HL-60 (cell line): ENCODE measurements at regions not wholly inside any gene's neighbourhood (a gene's known extent, or its start where the extent isn't known, plus 50 kb on each side); places are given as distances from the start of the nearest gene placed in this dataset.

Source experiments
- DNase-seq, 2 experiments: peaks; one replicate each; pipeline ENCODE4 v3.0.0-alpha.2; 2010 to 2020; ENCODE audit warnings: low read depth in 1 of 2, low spot score in 1 of 2
- H3K27ac ChIP-seq: fragments of 250-450 bp; sonication (Bioruptor Pico); replicated peaks from 2 replicates; pipeline ENCODE4 v1.5.1; 2020; ENCODE audit warnings: mild to moderate bottlenecking, moderate library complexity
- H3K27me3 ChIP-seq: fragments of 250-450 bp; sonication (Bioruptor Pico); 2 replicates; pipeline ENCODE4 v1.5.1; 2021; ENCODE audit warnings: mild to moderate bottlenecking, moderate library complexity; ENCODE audit not compliant: insufficient read depth, poor library complexity, severe bottlenecking
- H3K4me3 ChIP-seq: replicated peaks from 2 replicates; pipeline ENCODE4 v1.5.1; 2011; ENCODE audit warnings: mild to moderate bottlenecking, control low read depth, low read length; ENCODE audit not compliant: insufficient read depth
- CTCF ChIP-seq: IDR thresholded peaks from one replicate; pipeline ENCODE4 v1.5.1; 2011; ENCODE audit warnings: low read length, control low read depth, inconsistent platforms; ENCODE audit not compliant: insufficient read depth
- GABPA ChIP-seq: IDR thresholded peaks from 2 replicates; pipeline ENCODE4 v1.6.1; 2012; ENCODE audit warnings: low read depth
- POLR2AphosphoS5 ChIP-seq: IDR thresholded peaks from 2 replicates; pipeline ENCODE4 v1.6.1; 2012; ENCODE audit warnings: low read depth
- SPI1 ChIP-seq: IDR thresholded peaks from 2 replicates; pipeline ENCODE4 v1.6.1; 2012; ENCODE audit warnings: low read depth, mild to moderate bottlenecking, borderline replicate concordance
- TF ChIP-seq, protein P1 (sequence below): IDR thresholded peaks from 2 replicates; pipeline ENCODE4 v1.6.1; 2012; ENCODE audit warnings: low read depth; ENCODE audit not compliant: insufficient replicate concordance

DNA sequence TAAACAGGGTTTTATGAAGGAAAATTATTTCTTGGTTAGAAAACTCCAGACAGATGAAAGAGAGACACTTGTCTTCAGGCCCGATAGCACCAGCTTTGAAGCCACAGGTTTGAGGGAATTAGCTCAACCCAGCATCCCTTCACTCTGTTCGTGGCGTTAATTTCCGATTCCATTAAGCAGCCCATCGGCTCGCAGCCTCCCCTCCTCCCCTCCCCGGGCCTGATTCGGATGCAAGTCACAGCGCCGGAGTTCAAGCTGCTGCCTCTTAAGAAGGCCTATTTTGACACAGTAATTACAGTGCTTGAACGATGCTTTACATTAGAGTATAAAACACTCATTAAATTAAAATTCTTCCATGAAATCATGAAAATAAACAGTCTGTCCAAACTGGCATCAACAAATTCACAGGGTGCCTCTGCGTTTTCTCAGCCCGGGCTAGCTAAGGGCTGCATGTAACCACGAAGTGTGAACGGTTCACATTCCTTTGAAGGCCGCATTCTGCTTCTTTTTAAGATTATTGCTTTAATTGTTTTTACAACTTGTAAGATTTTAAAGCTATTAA lies 145.8 kb downstream of the DICER1 start:
- Histone ChIP-seq H3K27me3 (no peaks in the 10 kb centered on the region), H3K4me3 (no peak overlapping the region), H3K27ac (no peak overlapping the region)
- TF ChIP-seq POLR2AphosphoS5 (no peak), SPI1 (no peak), CTCF (no peak), GABPA (no peak)
- TF ChIP-seq, protein P1, sequence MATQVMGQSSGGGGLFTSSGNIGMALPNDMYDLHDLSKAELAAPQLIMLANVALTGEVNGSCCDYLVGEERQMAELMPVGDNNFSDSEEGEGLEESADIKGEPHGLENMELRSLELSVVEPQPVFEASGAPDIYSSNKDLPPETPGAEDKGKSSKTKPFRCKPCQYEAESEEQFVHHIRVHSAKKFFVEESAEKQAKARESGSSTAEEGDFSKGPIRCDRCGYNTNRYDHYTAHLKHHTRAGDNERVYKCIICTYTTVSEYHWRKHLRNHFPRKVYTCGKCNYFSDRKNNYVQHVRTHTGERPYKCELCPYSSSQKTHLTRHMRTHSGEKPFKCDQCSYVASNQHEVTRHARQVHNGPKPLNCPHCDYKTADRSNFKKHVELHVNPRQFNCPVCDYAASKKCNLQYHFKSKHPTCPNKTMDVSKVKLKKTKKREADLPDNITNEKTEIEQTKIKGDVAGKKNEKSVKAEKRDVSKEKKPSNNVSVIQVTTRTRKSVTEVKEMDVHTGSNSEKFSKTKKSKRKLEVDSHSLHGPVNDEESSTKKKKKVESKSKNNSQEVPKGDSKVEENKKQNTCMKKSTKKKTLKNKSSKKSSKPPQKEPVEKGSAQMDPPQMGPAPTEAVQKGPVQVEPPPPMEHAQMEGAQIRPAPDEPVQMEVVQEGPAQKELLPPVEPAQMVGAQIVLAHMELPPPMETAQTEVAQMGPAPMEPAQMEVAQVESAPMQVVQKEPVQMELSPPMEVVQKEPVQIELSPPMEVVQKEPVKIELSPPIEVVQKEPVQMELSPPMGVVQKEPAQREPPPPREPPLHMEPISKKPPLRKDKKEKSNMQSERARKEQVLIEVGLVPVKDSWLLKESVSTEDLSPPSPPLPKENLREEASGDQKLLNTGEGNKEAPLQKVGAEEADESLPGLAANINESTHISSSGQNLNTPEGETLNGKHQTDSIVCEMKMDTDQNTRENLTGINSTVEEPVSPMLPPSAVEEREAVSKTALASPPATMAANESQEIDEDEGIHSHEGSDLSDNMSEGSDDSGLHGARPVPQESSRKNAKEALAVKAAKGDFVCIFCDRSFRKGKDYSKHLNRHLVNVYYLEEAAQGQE, result no peak
- DNase-seq, result no peak

DNA sequence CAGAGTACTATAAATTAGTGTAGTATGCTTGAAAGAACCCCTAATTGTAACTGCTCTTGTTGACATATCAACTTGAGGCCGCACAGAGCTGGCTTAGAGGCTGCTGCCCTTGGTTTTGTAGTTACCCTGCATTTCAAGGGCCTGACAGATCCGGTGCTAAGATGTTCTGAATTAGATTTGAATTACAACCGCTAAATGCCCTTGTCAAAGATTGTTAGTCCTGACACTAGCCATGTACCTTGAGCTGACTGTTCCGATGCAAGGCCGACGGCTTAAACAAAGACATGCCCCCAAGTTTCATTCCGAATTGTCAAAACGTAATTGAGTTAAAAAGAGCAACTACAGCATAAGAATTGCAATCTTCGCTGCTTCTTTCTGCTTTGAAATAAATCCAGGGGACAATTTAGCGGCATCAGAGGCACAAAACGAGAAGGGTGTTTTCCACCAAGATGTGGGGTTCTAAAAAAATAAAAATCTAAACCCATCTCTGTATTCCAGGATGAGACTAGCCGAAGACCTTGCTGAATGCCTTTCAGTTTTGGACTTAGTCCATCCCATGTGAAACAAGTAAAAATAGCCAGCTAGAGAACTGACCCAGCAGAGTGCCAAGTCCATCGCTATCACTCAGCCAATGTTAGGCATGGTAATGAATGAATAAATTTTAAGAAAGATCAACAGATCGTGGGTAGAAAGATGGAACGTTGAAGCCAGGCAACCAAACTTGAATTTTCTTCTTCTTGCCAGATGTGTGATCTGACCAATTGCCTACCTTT lies 148.7 kb downstream of the DICER1 start:
- DNase-seq, result no peak
- TF ChIP-seq POLR2AphosphoS5, result no peak
- no peak for TF ChIP-seq CTCF
- no peak for TF ChIP-seq GABPA
- TF ChIP-seq SPI1, result no peak
- TF ChIP-seq, protein P1, result no peak
- no peak overlapping the region for H3K27ac ChIP-seq
- no peaks in the 10 kb centered on the region for H3K27me3 ChIP-seq
- H3K4me3 ChIP-seq, result no peak overlapping the region

DNA sequence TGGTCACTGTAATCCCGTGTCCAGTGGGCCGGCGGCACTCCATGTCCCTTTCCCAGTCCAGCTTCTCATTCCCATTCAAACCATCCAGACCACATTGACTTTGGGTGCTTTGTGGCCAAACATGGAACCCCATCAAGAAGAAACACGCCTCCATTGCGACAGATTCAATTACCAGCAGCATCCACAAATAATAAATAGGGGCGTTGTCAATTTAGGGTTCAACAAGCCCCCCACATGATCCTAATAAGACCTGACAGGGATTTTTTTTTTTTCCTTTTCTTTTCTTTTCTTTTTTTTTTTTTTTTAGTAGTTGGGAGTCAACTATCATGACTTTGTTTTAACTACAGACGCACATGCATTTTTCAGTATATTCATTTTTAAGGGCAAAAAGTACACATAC lies 149.4 kb downstream of the DICER1 start:
- Histone ChIP-seq H3K4me3 (no peak overlapping the region), H3K27ac (no peak overlapping the region), H3K27me3 (no peaks in the 10 kb centered on the region)
- TF ChIP-seq POLR2AphosphoS5 (no peak), CTCF (no peak), GABPA (no peak), SPI1 (no peak)
- TF ChIP-seq, protein P1, result no peak
- no peak for DNase-seq
